Loucy (cell line): ENCODE measurements at regions not wholly inside any gene's neighbourhood (a gene's known extent, or its start where the extent isn't known, plus 50 kb on each side); places are given as distances from the start of the nearest gene placed in this dataset.

Source experiments
- CTCF ChIP-seq: fragments of 200-600 bp; sonication (generic); conservative IDR thresholded peaks from 2 replicates; pipeline ENCODE4 v1.5.1; 2014; ENCODE audit warnings: mild to moderate bottlenecking, antibody characterized with exemption, low read length
- EZH2phosphoT487 ChIP-seq: fragments of 200-600 bp; IDR thresholded peaks from 2 replicates; pipeline ENCODE4 v1.6.1; 2018; ENCODE audit warnings: antibody characterized with exemption, mild to moderate bottlenecking, moderate library complexity, borderline replicate concordance

GRCh38 chr18:43392168-43392567, 114.9 kb upstream of the SYT4 start:
- TF ChIP-seq EZH2phosphoT487: no peak
- TF ChIP-seq CTCF: no peak
